HepG2 (cell line): ENCODE measurements at regions not wholly inside any gene's neighbourhood (a gene's known extent, or its start where the extent isn't known, plus 50 kb on each side); places are given as distances from the start of the nearest gene placed in this dataset.

ENCODE experiments used
- ATAC-seq: fragments of 200-7000 bp; cut with Tn5 transposase; 3 replicates; pipeline ENCODE4 v1.9.1; 2020; ENCODE audit warnings: mild to moderate bottlenecking, moderate library complexity
- BruUV-seq: library from RNA; stranded (reverse); fragments of 400-500 nt; replicated peaks from 2 replicates; lab custom pipeline; 2021; lab: Mats Ljungman, UMichigan
- CTCF ChIA-PET: fragments of 300-600 bp; formaldehyde crosslinking; extraction: SDS; loops from one replicate; lab custom pipeline; 2021; ENCODE audit warnings: low total read pairs, inconsistent platforms, low intra/inter-chr PET ratio; lab: Yijun Ruan, JAX
- POLR2A ChIA-PET: fragments of 350-600 bp; sonication (Branson Sonifier 250); formaldehyde crosslinking; loops from one replicate; lab custom pipeline; 2020; ENCODE audit warnings: antibody characterized with exemption, inconsistent platforms; lab: Yijun Ruan, JAX
- DNase-seq: peaks from one replicate; pipeline ENCODE4 v3.0.0-alpha.2; 2015; ENCODE audit warnings: low spot score
- FAIRE-seq: peaks from 3 replicates; lab custom pipeline; 2011; peaks lifted over from hg19 to GRCh38; lab: Jason Lieb, UNC
- H2AFZ ChIP-seq: one replicate; pipeline ENCODE4 v1.6.1; 2011; ENCODE audit warnings: low read length, inconsistent platforms
- H3K27ac ChIP-seq: fragments of 300-600 bp; 3 replicates; pipeline ENCODE4 v1.8.0; 2011; ENCODE audit warnings: mixed run types, mild to moderate bottlenecking, mixed read lengths, low read length, inconsistent platforms; ENCODE audit not compliant: insufficient read depth; ENCODE audit errors: extremely low read length
- H3K27me3 ChIP-seq, 2 experiments: fragments of 200-600 bp in 1 of 2; 2 replicates in 1 of 2; 3 replicates in 1 of 2; pipeline versions ENCODE4 v1.6.0 to v1.8.0; 2011; ENCODE audit warnings: low read length in 2 of 2, mild to moderate bottlenecking in 2 of 2, moderate library complexity in 2 of 2, inconsistent platforms in 1 of 2; ENCODE audit not compliant: insufficient read depth in 2 of 2, control insufficient read depth in 1 of 2
- H3K36me3 ChIP-seq, 2 experiments: fragments of 200-600 bp in 1 of 2; replicated peaks in 1 of 2; 2 replicates in 1 of 2; 3 replicates in 1 of 2; pipeline versions ENCODE4 v1.5.1 to v1.8.0; 2011; ENCODE audit warnings: low read length in 2 of 2, inconsistent platforms in 1 of 2; ENCODE audit not compliant: insufficient read depth in 2 of 2, control insufficient read depth in 1 of 2
- H3K4me1 ChIP-seq: 2 replicates; pipeline ENCODE4 v1.5.1; 2012; ENCODE audit warnings: low read length, inconsistent platforms; ENCODE audit not compliant: insufficient read depth
- H3K4me2 ChIP-seq: 2 replicates; pipeline ENCODE4 v1.6.0; 2011; ENCODE audit warnings: low read depth, low read length, inconsistent platforms
- H3K4me3 ChIP-seq, 3 experiments: fragments of 200-600 bp in 1 of 3; sonication (generic), shearing (Covaris generic) in 1 of 3; replicated peaks in 1 of 3; 2 replicates each; pipeline ENCODE4 v1.5.1; 2011 to 2016; ENCODE audit warnings: low read length in 3 of 3, inconsistent platforms in 2 of 3, low read depth in 2 of 3, mild to moderate bottlenecking in 2 of 3, control low read depth in 1 of 3, mixed read lengths in 1 of 3; ENCODE audit not compliant: insufficient read depth in 1 of 3
- H3K79me2 ChIP-seq: one replicate; pipeline ENCODE4 v1.6.1; 2011; ENCODE audit warnings: low read length, inconsistent platforms; ENCODE audit not compliant: insufficient read depth
- H3K9ac ChIP-seq: 2 replicates; pipeline ENCODE4 v1.6.0; 2011; ENCODE audit warnings: mild to moderate bottlenecking, low read depth, low read length, inconsistent platforms; ENCODE audit not compliant: insufficient read depth
- H3K9me3 ChIP-seq: 2 replicates; pipeline ENCODE4 v1.5.1; 2012; ENCODE audit warnings: mild to moderate bottlenecking, low read length
- H4K20me1 ChIP-seq: 2 replicates; pipeline ENCODE4 v1.6.0; 2011; ENCODE audit warnings: inconsistent platforms, mild to moderate bottlenecking, low read length, moderate library complexity; ENCODE audit not compliant: insufficient read depth
- EP300 ChIP-seq, 3 experiments: sonication (generic) in 1 of 3; formaldehyde crosslinking in 1 of 3; IDR thresholded peaks; 2 replicates each; pipeline versions ENCODE4 v1.5.1 to v1.6.1; 2011 to 2020; ENCODE audit warnings: low read depth in 2 of 3, low read length in 2 of 3, borderline replicate concordance in 1 of 3, improper control_type of control experiment in 1 of 3, mild to moderate bottlenecking in 1 of 3, missing genetic modification reagents in 1 of 3, moderate library complexity in 1 of 3
- HNRNPUL1 ChIP-seq: fragments of 200-400 bp; formaldehyde crosslinking; IDR thresholded peaks from 2 replicates; pipeline ENCODE4 v1.6.1; 2017; ENCODE audit warnings: low read depth, mild to moderate bottlenecking, low read length, moderate library complexity
- MLXIP ChIP-seq: sonication (generic); formaldehyde crosslinking; IDR thresholded peaks from 2 replicates; pipeline ENCODE4 v1.9.0; 2021; ENCODE audit warnings: missing genetic modification reagents, borderline replicate concordance
- RFXANK ChIP-seq: IDR thresholded peaks from 2 replicates; pipeline ENCODE4 v1.6.1; 2016
- ZFP90 ChIP-seq: sonication (generic); formaldehyde crosslinking; IDR thresholded peaks from 2 replicates; pipeline ENCODE4 v1.8.0; 2022; ENCODE audit warnings: missing genetic modification reagents, mild to moderate bottlenecking, inconsistent platforms, borderline replicate concordance
- ZNF510 ChIP-seq: sonication (generic); formaldehyde crosslinking; IDR thresholded peaks from 2 replicates; pipeline ENCODE4 v1.4.0; 2020; ENCODE audit warnings: low read depth, mild to moderate bottlenecking, missing genetic modification reagents
- WGBS: methylation state at CpG from one replicate; pipeline ENCODE4 v1.1.6; 2017; ENCODE audit warnings: low lambda C conversion rate; 5-methylcytosine and 5-hydroxymethylcytosine counted together
- in situ Hi-C: cut with HindIII; loops from 2 replicates; pipeline ENCODE4 v1.10.0; 2017; ENCODE audit warnings: low pct_unique_long_range_greater_than_20kb; ENCODE audit not compliant: extremely low pct_ligation_motif_present
- intact Hi-C: fragments of 100-400 bp; cut with micrococcal nuclease; formaldehyde crosslinking; loops from one replicate; pipeline ENCODE4 v1.10.0; 2022; ENCODE audit not compliant: unreplicated experiment
- TF ChIP-seq, protein P1 (sequence below): sonication (generic); formaldehyde crosslinking; IDR thresholded peaks from 2 replicates; pipeline ENCODE4 v1.8.1; 2023; ENCODE audit warnings: mild to moderate bottlenecking, missing genetic modification reagents, borderline replicate concordance

GRCh38 chr6:98670045-98670746, 164.2 kb upstream of the POU3F2 start (continued):
- 0 out of 2 replicates have a peak, but pooled peaks have one; percentile 51 for TF ChIP-seq HNRNPUL1
- peak in 1 of 2 experiments; percentile 5; a peak in 1 of 4 replicates for TF ChIP-seq EP300 (IDR thresholded peaks at IDR 0.05; ENCODE audit: low read depth in 2 of 2, low read length in 2 of 2)
- no peak for TF ChIP-seq EP300 (CRISPR knock-in tag; IDR thresholded peaks at IDR 0.05; ENCODE audit: borderline replicate concordance)

DNA sequence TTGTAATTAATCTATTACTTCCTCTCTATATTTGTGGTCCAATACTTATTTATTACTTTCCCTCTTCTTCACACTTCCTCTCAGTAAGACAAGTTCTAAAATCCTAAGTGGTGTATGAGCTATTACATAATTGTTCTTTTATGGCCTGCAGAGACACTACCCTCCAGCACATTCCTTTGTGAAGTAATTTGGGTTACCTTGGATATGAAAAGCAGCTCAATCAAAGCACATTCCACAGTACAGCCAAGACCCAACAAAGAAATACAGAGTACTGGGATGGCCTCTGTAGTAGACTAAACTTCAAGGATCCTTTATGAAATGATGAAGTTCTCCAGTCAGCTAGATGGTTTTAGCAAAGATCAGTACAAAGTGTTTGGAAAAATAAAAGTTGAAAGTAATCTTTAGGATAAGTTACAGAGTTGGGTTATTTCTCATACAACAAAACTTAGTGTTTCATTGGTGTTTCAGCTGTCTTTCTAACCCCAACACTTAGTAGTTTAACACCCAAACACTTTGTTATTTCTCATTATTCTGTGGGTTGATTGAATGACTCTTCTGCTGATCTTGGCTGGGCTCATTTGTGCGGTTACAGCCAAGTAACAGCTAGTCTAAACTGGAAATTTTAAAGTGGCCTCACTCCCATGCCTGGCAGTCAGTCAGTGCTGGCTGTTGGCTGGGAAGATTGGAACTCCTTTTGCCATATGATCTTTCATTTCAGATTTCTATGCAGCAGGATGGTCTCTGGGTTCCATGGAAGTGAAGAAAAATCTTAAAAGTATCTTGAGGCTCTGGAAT, 161.5 kb upstream of the POU3F2 start:
- FAIRE-seq = no peak

More for the DNA sequence above, 161.5 kb upstream of the POU3F2 start:
- no peaks in the 10 kb centered on the region for H3K9me3 ChIP-seq
- CTCF ChIA-PET = no interaction called here
- POLR2A ChIA-PET = no interaction called here
- intact Hi-C loops = no loop called here
- in situ Hi-C loops = no loop called here
- H3K4me1 ChIP-seq = peaks cover 25% of the 10 kb centered on the region
- H3K36me3 ChIP-seq = no peaks in the 10 kb centered on the region
- no peaks in the 10 kb centered on the region for H3K27me3 ChIP-seq
- no peaks in the 10 kb centered on the region for H3K79me2 ChIP-seq
- no peaks in the 10 kb centered on the region for H4K20me1 ChIP-seq
- H3K4me3 ChIP-seq = no peak overlapping the region
- no peak for ATAC-seq
- 93% methylated on average over 1 of the region's 1 CpG for WGBS
- no peak for DNase-seq
- no peak overlapping the region for H2AFZ ChIP-seq
- H3K9ac ChIP-seq = no peak overlapping the region
- BruUV-seq = no TSS peak
- TF ChIP-seq ZNF510 (CRISPR knock-in tag) (no peak), MLXIP (CRISPR knock-in tag) (no peak), RFXANK (no peak), ZFP90 (no peak)
- TF ChIP-seq, protein P1, sequence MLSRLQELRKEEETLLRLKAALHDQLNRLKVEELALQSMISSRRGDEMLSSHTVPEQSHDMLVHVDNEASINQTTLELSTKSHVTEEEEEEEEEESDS (CRISPR knock-in tag) = no peak
- TF ChIP-seq, all 625 proteins: peak for 0
- Histone ChIP-seq H3K4me2 (no peak overlapping the region), H3K27ac (no peak overlapping the region)
